NCI-H1436 (cell line): ENCODE measurements at regions not wholly inside any gene's neighbourhood (a gene's known extent, or its start where the extent isn't known, plus 50 kb on each side); places are given as distances from the start of the nearest gene placed in this dataset.
A peak's percentile ranks its signal among the peaks of the same experiment; 100 is the strongest.
"Not testable (repeated sequence)": the region's sequence is repeated elsewhere in the genome, so short reads cannot be mapped to it uniquely, and the experiment has no call there.

ENCODE experiments used
- DNase-seq: peaks from one replicate; lab custom pipeline; 2025; lab: John Stamatoyannopoulos, UW

- no peak for DNase-seq
Observed at GRCh38 chr14:58887931-58888330, 250.2 kb downstream of the DACT1 start.

- no peak for DNase-seq
Observed at GRCh38 chr14:58898655-58899316, 261.0 kb downstream of the DACT1 start.

- no peak for DNase-seq
Observed at GRCh38 chr14:58899317-58899713, 261.6 kb downstream of the DACT1 start.

GRCh38 chr14:58901826-58902225, 264.1 kb downstream of the DACT1 start:
- no peak for DNase-seq

GRCh38 chr14:58904776-58905175, 267.0 kb downstream of the DACT1 start:
- no peak for DNase-seq

- no peak for DNase-seq
Observed at GRCh38 chr14:58907803-58908202, 270.0 kb downstream of the DACT1 start.

- DNase-seq: no peak
Observed at GRCh38 chr14:58912287-58912686, 274.5 kb downstream of the DACT1 start.

- no peak for DNase-seq
Observed at GRCh38 chr14:58912799-58913432, 275.2 kb downstream of the DACT1 start.

GRCh38 chr14:58914279-58914855, 274.1 kb upstream of the DAAM1 start:
- DNase-seq: no peak

GRCh38 chr14:58915646-58916045, 272.8 kb upstream of the DAAM1 start:
- DNase-seq: no peak

GRCh38 chr14:58918066-58918738, 270.3 kb upstream of the DAAM1 start:
- no peak for DNase-seq

- peak; percentile 16 for DNase-seq
Observed at GRCh38 chr14:58919217-58919616, 269.2 kb upstream of the DAAM1 start.

- no peak for DNase-seq
Observed at GRCh38 chr14:58920230-58920629, 268.2 kb upstream of the DAAM1 start.

GRCh38 chr14:58922201-58922940, 266.1 kb upstream of the DAAM1 start:
- DNase-seq: not testable (repeated sequence)

GRCh38 chr14:58923751-58924405, 264.6 kb upstream of the DAAM1 start:
- no peak for DNase-seq

GRCh38 chr14:58941629-58942028, 246.8 kb upstream of the DAAM1 start:
- no peak for DNase-seq

GRCh38 chr14:58942516-58942915, 246.0 kb upstream of the DAAM1 start:
- no peak for DNase-seq

- peak; percentile 62 for DNase-seq
Observed at GRCh38 chr14:58944343-58944967, 244.0 kb upstream of the DAAM1 start.

- no peak for DNase-seq
Observed at GRCh38 chr14:58944968-58945356, 243.5 kb upstream of the DAAM1 start.

- no peak for DNase-seq
Observed at GRCh38 chr14:58946431-58946830, 242.0 kb upstream of the DAAM1 start.

GRCh38 chr14:58947156-58947555, 241.3 kb upstream of the DAAM1 start:
- DNase-seq: no peak
